ENCODE measurements at regions not wholly inside any gene's neighbourhood (a gene's known extent, or its start where the extent isn't known, plus 50 kb on each side); places are given as distances from the start of the nearest gene placed in this dataset.

DNA sequence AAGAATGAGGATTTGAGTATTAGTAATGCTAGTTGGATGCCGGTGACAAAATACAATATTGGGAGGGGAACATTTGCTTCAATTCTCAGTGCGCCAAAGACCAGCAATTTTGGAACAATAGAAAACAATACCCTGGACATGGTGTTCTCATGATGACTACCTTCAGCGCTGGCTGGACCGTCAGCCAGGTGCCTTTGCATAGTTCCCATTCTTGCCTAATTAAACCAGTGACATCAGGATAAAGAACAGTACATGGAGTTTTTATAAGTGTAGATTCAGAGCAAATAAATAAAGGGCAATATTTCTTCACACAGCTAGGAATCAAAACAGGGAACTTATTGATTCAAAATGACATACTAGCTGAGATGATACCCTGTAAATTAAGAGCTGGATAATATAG is 404.8 kb upstream of the RORA start:
- CTCF ChIA-PET = no interaction called here
- Histone ChIP-seq H3K9me3 (ENCODE audit: control insufficient read depth, insufficient read depth, low read length) (no peaks in the 10 kb centered on the region), H3K4me1 (ENCODE audit: control insufficient read depth, insufficient read depth, low read length) (no peaks in the 10 kb centered on the region), H2BK20ac (ENCODE audit: low read depth, low read length) (no peak overlapping the region), H3K27ac (ENCODE audit: insufficient read depth, low read length) (no peak overlapping the region), H4K5ac (ENCODE audit: low read depth, low read length) (no peak overlapping the region), H3K56ac (ENCODE audit: extremely low read depth, insufficient read depth, low read length) (no peak overlapping the region), H3K9ac (ENCODE audit: low read depth, low read length) (no peak overlapping the region), H3K4me2 (ENCODE audit: low read depth, low read length) (no peak overlapping the region), H3K4ac (ENCODE audit: low read depth, low read length) (no peak overlapping the region), H2BK15ac (ENCODE audit: low read depth, low read length) (no peak overlapping the region), H3K27me3 (ENCODE audit: control insufficient read depth, insufficient read depth, low read length) (no peaks in the 10 kb centered on the region), H3K79me1 (ENCODE audit: low read depth in 1 of 2, low read length in 2 of 2) (no peaks in the 10 kb centered on the region), H2AK9ac (replicated peaks; ENCODE audit: low read depth, low read length, poor library complexity) (no peak overlapping the region), H3K23ac (ENCODE audit: low read depth, low read length) (no peak overlapping the region), H4K91ac (ENCODE audit: insufficient read depth, low read depth, low read length) (no peak overlapping the region), H3K14ac (replicated peaks; ENCODE audit: low read depth, low read length) (no peak overlapping the region), H2AK5ac (ENCODE audit: low read depth, low read length) (no peak overlapping the region), H3K9me1 (ENCODE audit: insufficient read depth, low read length) (no peaks in the 10 kb centered on the region), H3K18ac (ENCODE audit: low read depth, low read length) (no peak overlapping the region), H3K4me3 (ENCODE audit: insufficient read depth, low read depth, low read length) (no peak overlapping the region), H4K20me1 (ENCODE audit: insufficient read depth, low read length) (no peaks in the 10 kb centered on the region), H4K8ac (ENCODE audit: low read depth in 2 of 2, low read length in 2 of 2) (no peak overlapping the region), H3K36me3 (ENCODE audit: control insufficient read depth, insufficient read depth, low read length) (no peaks in the 10 kb centered on the region), H2BK5ac (ENCODE audit: low read depth, low read length, poor library complexity, severe bottlenecking) (no peak overlapping the region), H2AFZ (replicated peaks; ENCODE audit: low read length, poor library complexity) (no peak overlapping the region), H2BK120ac (ENCODE audit: low read depth, low read length) (no peak overlapping the region)
- intact Hi-C loops (cut with micrococcal nuclease) = no loop called here
- WGBS, 2 experiments (ENCODE audit: extremely low coverage in 2 of 2, insufficient read length in 1 of 2) = no CpG with 5 or more reads among the region's 4 CpGs
- ATAC-seq (ENCODE audit: low read depth) (no peak), DNase-seq (no peak)
- no TSS peak for BruUV-seq (replicated peaks)
- no peak for TF ChIP-seq SMC3 (IDR thresholded peaks at IDR 0.05; ENCODE audit: low read depth, low read length)
- no peak for TF ChIP-seq RAD21 (IDR thresholded peaks at IDR 0.05; ENCODE audit: low read length)
- TF ChIP-seq MAFK (IDR thresholded peaks at IDR 0.05; ENCODE audit: low read depth, low read length) = no peak
- no peak for TF ChIP-seq MAZ (IDR thresholded peaks at IDR 0.05; ENCODE audit: borderline replicate concordance, low read depth, low read length)
- no peak for TF ChIP-seq RCOR1 (IDR thresholded peaks at IDR 0.05; ENCODE audit: insufficient replicate concordance, low read length)
- TF ChIP-seq, protein P1, sequence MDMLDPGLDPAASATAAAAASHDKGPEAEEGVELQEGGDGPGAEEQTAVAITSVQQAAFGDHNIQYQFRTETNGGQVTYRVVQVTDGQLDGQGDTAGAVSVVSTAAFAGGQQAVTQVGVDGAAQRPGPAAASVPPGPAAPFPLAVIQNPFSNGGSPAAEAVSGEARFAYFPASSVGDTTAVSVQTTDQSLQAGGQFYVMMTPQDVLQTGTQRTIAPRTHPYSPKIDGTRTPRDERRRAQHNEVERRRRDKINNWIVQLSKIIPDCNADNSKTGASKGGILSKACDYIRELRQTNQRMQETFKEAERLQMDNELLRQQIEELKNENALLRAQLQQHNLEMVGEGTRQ (IDR thresholded peaks at IDR 0.05; ENCODE audit: low read depth, low read length) = no peak
- TF ChIP-seq POLR2A (IDR thresholded peaks at IDR 0.05; ENCODE audit: low read depth, low read length) = no peak
- no peak for TF ChIP-seq CHD1 (IDR thresholded peaks at IDR 0.05; ENCODE audit: low read depth, low read length)
- no peak for TF ChIP-seq NFE2L2 (IDR thresholded peaks at IDR 0.05; ENCODE audit: low read depth, low read length)
- TF ChIP-seq, protein P2, sequence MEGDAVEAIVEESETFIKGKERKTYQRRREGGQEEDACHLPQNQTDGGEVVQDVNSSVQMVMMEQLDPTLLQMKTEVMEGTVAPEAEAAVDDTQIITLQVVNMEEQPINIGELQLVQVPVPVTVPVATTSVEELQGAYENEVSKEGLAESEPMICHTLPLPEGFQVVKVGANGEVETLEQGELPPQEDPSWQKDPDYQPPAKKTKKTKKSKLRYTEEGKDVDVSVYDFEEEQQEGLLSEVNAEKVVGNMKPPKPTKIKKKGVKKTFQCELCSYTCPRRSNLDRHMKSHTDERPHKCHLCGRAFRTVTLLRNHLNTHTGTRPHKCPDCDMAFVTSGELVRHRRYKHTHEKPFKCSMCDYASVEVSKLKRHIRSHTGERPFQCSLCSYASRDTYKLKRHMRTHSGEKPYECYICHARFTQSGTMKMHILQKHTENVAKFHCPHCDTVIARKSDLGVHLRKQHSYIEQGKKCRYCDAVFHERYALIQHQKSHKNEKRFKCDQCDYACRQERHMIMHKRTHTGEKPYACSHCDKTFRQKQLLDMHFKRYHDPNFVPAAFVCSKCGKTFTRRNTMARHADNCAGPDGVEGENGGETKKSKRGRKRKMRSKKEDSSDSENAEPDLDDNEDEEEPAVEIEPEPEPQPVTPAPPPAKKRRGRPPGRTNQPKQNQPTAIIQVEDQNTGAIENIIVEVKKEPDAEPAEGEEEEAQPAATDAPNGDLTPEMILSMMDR (conservative IDR thresholded peaks at IDR 0.05; ENCODE audit: low read depth, low read length) = no peak
- TF ChIP-seq BHLHE40 (IDR thresholded peaks at IDR 0.05; ENCODE audit: low read depth, low read length) = no peak
- TF ChIP-seq, protein P3, sequence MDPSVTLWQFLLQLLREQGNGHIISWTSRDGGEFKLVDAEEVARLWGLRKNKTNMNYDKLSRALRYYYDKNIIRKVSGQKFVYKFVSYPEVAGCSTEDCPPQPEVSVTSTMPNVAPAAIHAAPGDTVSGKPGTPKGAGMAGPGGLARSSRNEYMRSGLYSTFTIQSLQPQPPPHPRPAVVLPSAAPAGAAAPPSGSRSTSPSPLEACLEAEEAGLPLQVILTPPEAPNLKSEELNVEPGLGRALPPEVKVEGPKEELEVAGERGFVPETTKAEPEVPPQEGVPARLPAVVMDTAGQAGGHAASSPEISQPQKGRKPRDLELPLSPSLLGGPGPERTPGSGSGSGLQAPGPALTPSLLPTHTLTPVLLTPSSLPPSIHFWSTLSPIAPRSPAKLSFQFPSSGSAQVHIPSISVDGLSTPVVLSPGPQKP (IDR thresholded peaks at IDR 0.05; ENCODE audit: borderline replicate concordance, low read depth, low read length) = no peak
- in situ Hi-C loops (cut with MboI; ENCODE audit: low sequenced_read_pairs) = no loop called here
- dilution Hi-C loops (cut with HindIII; ENCODE audit: low sequenced_read_pairs, unreplicated experiment) = no loop called here
- POLR2A ChIA-PET (ENCODE audit: unreplicated experiment) = no interaction called here
